Endothelial cell of umbilical vein (primary cell): ENCODE measurements at regions not wholly inside any gene's neighbourhood (a gene's known extent, or its start where the extent isn't known, plus 50 kb on each side); places are given as distances from the start of the nearest gene placed in this dataset.

ENCODE experiments used
- FOS ChIP-seq: IDR thresholded peaks from 2 replicates; pipeline ENCODE4 v1.6.1; 2011; ENCODE audit warnings: mild to moderate bottlenecking, low read length, moderate library complexity, borderline replicate concordance; ENCODE audit not compliant: insufficient read depth
- MAX ChIP-seq: IDR thresholded peaks from 2 replicates; pipeline ENCODE4 v1.6.1; 2011; ENCODE audit not compliant: insufficient read depth, insufficient read length
- POLR2AphosphoS5 ChIP-seq: IDR thresholded peaks from 2 replicates; pipeline ENCODE4 v1.6.1; 2012; ENCODE audit warnings: low read depth, mild to moderate bottlenecking, control low read depth, low read length, moderate library complexity; ENCODE audit not compliant: insufficient read depth
- TF ChIP-seq, protein P1 (sequence below), 2 donors: IDR thresholded peaks; 1 replicate in 1 of 2; 2 replicates in 1 of 2; pipeline ENCODE4 v1.5.1; 2011; ENCODE audit warnings: low read length in 2 of 2, mild to moderate bottlenecking in 2 of 2, moderate library complexity in 2 of 2, control low read depth in 1 of 2, inconsistent platforms in 1 of 2, low read depth in 1 of 2; ENCODE audit not compliant: insufficient read depth in 1 of 2; ENCODE audit errors: extremely low read depth in 1 of 2

DNA sequence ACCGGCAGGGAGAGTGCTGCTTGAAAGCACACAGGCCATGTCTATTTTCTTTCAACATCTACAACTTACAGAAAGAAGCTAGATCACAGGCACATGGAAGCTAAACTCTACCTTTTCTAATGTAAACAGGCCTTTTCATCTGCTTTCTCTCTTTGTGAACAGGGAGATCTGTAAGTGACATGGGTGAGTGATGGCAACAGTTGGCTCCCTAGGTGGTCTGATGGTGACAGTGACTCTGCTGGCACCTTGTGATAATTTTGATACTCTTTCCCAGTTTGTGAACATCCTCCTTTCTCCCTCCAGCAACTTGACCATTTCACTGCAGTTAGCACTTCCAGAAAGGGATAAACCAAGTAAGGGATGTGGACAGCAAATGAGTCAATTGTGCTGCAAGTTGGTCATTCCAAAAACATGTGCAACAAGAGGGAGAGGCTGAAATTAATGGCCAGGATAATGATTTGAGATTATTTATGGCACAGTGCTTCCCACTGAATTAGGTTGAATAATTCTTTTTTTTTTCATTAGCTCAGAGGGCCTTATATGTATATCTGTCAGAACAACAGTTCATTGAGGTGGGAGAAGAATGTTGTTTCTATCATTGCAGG is 89.5 kb downstream of the XCL2 start:
- TF ChIP-seq, protein P1, sequence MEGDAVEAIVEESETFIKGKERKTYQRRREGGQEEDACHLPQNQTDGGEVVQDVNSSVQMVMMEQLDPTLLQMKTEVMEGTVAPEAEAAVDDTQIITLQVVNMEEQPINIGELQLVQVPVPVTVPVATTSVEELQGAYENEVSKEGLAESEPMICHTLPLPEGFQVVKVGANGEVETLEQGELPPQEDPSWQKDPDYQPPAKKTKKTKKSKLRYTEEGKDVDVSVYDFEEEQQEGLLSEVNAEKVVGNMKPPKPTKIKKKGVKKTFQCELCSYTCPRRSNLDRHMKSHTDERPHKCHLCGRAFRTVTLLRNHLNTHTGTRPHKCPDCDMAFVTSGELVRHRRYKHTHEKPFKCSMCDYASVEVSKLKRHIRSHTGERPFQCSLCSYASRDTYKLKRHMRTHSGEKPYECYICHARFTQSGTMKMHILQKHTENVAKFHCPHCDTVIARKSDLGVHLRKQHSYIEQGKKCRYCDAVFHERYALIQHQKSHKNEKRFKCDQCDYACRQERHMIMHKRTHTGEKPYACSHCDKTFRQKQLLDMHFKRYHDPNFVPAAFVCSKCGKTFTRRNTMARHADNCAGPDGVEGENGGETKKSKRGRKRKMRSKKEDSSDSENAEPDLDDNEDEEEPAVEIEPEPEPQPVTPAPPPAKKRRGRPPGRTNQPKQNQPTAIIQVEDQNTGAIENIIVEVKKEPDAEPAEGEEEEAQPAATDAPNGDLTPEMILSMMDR (IDR thresholded peaks at IDR 0.05; ENCODE audit: extremely low read depth in 1 of 2, insufficient read depth in 1 of 2, low read depth in 1 of 2, low read length in 2 of 2): no peak
- TF ChIP-seq MAX (no peak), POLR2AphosphoS5 (no peak), FOS (no peak)
